ENCODE measurements at regions not wholly inside any gene's neighbourhood (a gene's known extent, or its start where the extent isn't known, plus 50 kb on each side); places are given as distances from the start of the nearest gene placed in this dataset.
A peak's percentile ranks its signal among the peaks of the same experiment; 100 is the strongest.

- no peak for DNase-seq
These were observed 595.6 kb downstream of the CAAP1 start for GRCh38 chr9:26296910-26297572.

GRCh38 chr9:26292943-26293342 is 599.7 kb downstream of the CAAP1 start:
- DNase-seq: peak; percentile 27

GRCh38 chr9:26271495-26272122 is 593.4 kb upstream of the TUSC1 start:
- no peak for DNase-seq

- no peak for DNase-seq
These were observed 588.0 kb upstream of the TUSC1 start for GRCh38 chr9:26266146-26266793.

GRCh38 chr9:26264709-26265601 is 586.7 kb upstream of the TUSC1 start:
- DNase-seq: peak; percentile 68

- DNase-seq: no peak
These were observed 585.2 kb upstream of the TUSC1 start for GRCh38 chr9:26263478-26263877.

GRCh38 chr9:26262421-26263107 is 584.3 kb upstream of the TUSC1 start:
- DNase-seq: no peak

GRCh38 chr9:26261503-26262330 is 583.5 kb upstream of the TUSC1 start:
- DNase-seq: peak; percentile 46

- DNase-seq: no peak
These were observed 582.0 kb upstream of the TUSC1 start for GRCh38 chr9:26260238-26260637.

- DNase-seq: no peak
These were observed 569.6 kb upstream of the TUSC1 start for GRCh38 chr9:26247861-26248260.

GRCh38 chr9:26244661-26245451 is 566.6 kb upstream of the TUSC1 start:
- no peak for DNase-seq

GRCh38 chr9:26243726-26244125 is 565.5 kb upstream of the TUSC1 start:
- no peak for DNase-seq

- no peak for DNase-seq
These were observed 564.9 kb upstream of the TUSC1 start for GRCh38 chr9:26243029-26243697.

- DNase-seq: no peak
These were observed 561.8 kb upstream of the TUSC1 start for GRCh38 chr9:26240020-26240419.

GRCh38 chr9:26237256-26237655 is 559.0 kb upstream of the TUSC1 start:
- DNase-seq: no peak

GRCh38 chr9:26234865-26235264 is 556.6 kb upstream of the TUSC1 start:
- no peak for DNase-seq

- no peak for DNase-seq
These were observed 553.1 kb upstream of the TUSC1 start for GRCh38 chr9:26231391-26231790.

- DNase-seq: no peak
These were observed 551.2 kb upstream of the TUSC1 start for GRCh38 chr9:26229324-26230054.

GRCh38 chr9:26228273-26228672 is 550.0 kb upstream of the TUSC1 start:
- DNase-seq: no peak

GRCh38 chr9:26221290-26221689 is 543.0 kb upstream of the TUSC1 start:
- no peak for DNase-seq
